ENCODE measurements at regions not wholly inside any gene's neighbourhood (a gene's known extent, or its start where the extent isn't known, plus 50 kb on each side); places are given as distances from the start of the nearest gene placed in this dataset.
A peak's percentile ranks its signal among the peaks of the same experiment; 100 is the strongest.

DNA sequence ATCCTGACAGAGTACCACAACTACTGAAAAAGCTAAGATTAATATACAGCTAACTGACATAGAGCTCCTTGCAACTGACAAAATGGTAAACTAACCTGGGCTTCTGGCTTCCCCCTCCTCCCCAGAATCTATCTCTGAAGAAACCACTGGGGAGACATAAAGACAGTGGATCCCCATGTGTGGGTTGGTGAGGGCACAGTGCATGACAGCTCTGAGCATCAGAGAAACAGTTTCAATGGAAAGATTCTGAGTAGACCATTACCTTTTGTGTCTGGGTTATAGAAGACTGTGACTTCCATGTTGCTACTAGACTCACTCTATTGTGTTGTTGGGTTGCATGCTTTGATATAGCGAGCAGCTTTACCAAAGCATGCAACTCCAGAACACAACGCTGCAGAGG is 247.4 kb downstream of the EFCAB11 start:
- Histone ChIP-seq H3K36me3 (ENCODE audit: control insufficient read depth, insufficient read depth, low read length) (no peaks in the 10 kb centered on the region), H3K27me3 (ENCODE audit: control insufficient read depth, insufficient read depth, low read length) (no peaks in the 10 kb centered on the region), H3K4me3 (ENCODE audit: low read depth, low read length) (no peak overlapping the region)
- DNase-seq (ENCODE audit: low read depth), result no peak
- TF ChIP-seq, protein P1, sequence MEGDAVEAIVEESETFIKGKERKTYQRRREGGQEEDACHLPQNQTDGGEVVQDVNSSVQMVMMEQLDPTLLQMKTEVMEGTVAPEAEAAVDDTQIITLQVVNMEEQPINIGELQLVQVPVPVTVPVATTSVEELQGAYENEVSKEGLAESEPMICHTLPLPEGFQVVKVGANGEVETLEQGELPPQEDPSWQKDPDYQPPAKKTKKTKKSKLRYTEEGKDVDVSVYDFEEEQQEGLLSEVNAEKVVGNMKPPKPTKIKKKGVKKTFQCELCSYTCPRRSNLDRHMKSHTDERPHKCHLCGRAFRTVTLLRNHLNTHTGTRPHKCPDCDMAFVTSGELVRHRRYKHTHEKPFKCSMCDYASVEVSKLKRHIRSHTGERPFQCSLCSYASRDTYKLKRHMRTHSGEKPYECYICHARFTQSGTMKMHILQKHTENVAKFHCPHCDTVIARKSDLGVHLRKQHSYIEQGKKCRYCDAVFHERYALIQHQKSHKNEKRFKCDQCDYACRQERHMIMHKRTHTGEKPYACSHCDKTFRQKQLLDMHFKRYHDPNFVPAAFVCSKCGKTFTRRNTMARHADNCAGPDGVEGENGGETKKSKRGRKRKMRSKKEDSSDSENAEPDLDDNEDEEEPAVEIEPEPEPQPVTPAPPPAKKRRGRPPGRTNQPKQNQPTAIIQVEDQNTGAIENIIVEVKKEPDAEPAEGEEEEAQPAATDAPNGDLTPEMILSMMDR (IDR thresholded peaks at IDR 0.05; ENCODE audit: insufficient read depth, low read depth, low read length), result no peak
- ChIA-PET CTCF (interaction anchor here (1.0 to 1.7 kb wide), 2 partner anchors 9 to 14 kb away, joined by 3 to 6 read pairs; no protein-coding TSS in a partner anchor), POLR2A (no interaction called here)

DNA sequence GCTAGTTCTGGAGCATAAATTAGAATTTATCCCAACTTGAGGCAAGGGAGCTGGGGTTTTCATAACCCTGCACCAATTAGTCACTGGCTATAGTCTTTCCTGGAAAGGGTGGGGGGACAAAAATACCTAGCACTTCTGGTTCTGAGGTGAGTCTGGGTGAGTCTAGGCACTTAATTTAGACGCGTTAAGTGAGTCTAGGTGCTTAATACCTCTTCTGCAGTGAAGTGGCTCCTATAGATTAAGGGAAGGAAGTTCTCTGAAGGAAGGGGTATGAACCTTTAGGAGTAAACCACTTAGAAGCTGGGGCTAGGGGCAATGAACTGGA is 251.7 kb downstream of the EFCAB11 start:
- POLR2A ChIA-PET, result no interaction called here
- CTCF ChIA-PET, result no interaction called here
- Histone ChIP-seq H3K27me3 (ENCODE audit: control insufficient read depth, insufficient read depth, low read length) (no peaks in the 10 kb centered on the region), H3K36me3 (ENCODE audit: control insufficient read depth, insufficient read depth, low read length) (no peaks in the 10 kb centered on the region), H3K4me3 (ENCODE audit: low read depth, low read length) (no peak overlapping the region)
- no peak for DNase-seq (ENCODE audit: low read depth)
- TF ChIP-seq, protein P1 (IDR thresholded peaks at IDR 0.05; ENCODE audit: insufficient read depth, low read depth, low read length), result no peak

DNA sequence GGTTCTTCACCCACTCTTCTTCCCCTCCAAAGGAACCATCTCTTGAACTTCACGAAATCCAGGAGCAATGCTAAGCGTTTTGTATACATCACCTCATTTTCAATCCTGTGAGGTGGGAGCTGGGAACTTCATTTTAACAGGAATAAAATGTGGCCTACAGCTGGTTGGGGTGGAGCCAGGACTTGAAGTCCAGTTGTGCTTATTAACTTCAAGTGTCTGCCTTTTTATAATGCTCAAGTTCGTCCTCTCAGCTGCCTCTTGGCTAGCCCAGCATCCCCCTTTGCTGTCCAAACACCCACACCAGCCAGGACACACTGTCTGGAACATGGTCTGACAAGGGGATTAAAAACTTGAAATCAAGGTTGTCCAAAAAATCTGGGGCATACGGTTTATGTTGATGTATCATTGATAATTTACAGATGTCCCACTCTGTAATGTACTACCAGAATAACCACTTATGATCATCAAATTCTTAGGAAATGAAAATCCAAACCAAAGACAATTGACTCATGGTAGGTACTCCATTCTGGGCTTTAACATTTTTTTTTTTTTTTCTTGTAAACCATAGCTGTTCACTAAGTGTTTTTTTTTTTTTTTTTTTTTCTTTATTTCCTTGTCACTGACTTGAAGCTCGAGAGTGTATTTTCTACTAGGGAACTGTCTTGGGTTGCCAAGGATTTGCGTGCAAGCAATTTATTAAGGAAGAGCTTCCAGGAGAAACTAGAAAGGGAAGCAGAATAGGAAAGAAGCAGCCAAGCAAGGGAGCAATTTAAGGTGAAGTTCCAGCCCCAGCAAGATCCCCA is 252.3 kb downstream of the EFCAB11 start:
- POLR2A ChIA-PET, result no interaction called here

DNA sequence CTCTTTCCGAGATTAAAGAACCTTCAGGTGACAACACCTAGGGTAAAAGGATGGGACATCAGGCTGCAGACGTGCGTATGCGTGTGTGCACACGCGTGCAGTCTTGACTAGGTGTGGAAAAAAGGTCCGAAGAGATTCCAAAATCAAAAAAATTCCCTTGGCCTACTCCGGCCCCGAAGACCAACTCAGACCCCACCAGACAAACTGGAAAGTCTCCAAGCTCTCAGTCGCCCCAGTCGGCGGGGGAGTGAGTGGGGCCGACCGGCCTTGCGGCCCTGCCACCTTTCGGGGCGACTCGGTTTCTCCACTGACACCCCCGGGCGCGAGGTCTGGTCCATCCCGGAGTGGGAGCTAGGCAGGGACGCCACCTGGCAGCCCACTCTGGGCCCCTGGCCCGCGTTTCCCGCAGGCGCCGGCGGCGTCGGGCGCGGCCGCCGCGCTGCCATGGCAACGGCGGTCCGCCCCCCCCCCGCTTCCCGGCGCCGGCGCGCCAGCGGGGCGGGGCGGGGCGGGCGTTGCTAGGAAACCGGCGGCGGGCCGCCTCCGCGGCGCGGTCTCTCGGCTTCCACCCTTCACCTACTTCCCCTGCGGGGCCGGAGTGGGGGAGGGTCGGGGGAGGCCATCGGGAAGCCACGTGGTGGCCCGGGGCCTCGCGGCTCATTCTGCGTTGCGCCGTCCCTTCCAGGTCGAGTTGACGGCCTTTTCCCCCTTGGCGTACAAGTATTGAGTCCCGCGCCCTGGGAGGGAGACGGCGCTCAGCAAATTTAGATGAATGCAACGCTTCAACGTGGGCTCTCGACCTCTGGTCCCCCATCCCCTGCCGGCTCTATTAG is 253.1 kb downstream of the EFCAB11 start:
- POLR2A ChIA-PET, result no interaction called here
- H3K36me3 ChIP-seq (ENCODE audit: control insufficient read depth, insufficient read depth, low read length), result no peaks in the 10 kb centered on the region
- CTCF ChIA-PET, result interaction anchor here (0.7 to 1.4 kb wide), 3 partner anchors 21 to 661 kb away, joined by 3 to 7 read pairs (median 3); no protein-coding TSS in a partner anchor
- H3K27me3 ChIP-seq (ENCODE audit: control insufficient read depth, insufficient read depth, low read length), result no peaks in the 10 kb centered on the region
- TF ChIP-seq, protein P1 (IDR thresholded peaks at IDR 0.05; ENCODE audit: insufficient read depth, low read depth, low read length), result no peak
- no peak for DNase-seq (ENCODE audit: low read depth)
- H3K4me3 ChIP-seq (ENCODE audit: low read depth, low read length), result peak overlapping the region; percentile 56

More for the DNA sequence above, 252.3 kb downstream of the EFCAB11 start:
- Histone ChIP-seq H3K4me3 (ENCODE audit: low read depth, low read length) (peak overlapping the region; percentile 56), H3K36me3 (ENCODE audit: control insufficient read depth, insufficient read depth, low read length) (no peaks in the 10 kb centered on the region), H3K27me3 (ENCODE audit: control insufficient read depth, insufficient read depth, low read length) (no peaks in the 10 kb centered on the region)
- CTCF ChIA-PET, result interaction anchor here (1.0 kb wide), 1 partner anchor 661 kb away, joined by 3 read pairs; no protein-coding TSS in a partner anchor
- DNase-seq (ENCODE audit: low read depth), result peak; percentile 57
- TF ChIP-seq, protein P1 (IDR thresholded peaks at IDR 0.05; ENCODE audit: insufficient read depth, low read depth, low read length), result no peak

DNA sequence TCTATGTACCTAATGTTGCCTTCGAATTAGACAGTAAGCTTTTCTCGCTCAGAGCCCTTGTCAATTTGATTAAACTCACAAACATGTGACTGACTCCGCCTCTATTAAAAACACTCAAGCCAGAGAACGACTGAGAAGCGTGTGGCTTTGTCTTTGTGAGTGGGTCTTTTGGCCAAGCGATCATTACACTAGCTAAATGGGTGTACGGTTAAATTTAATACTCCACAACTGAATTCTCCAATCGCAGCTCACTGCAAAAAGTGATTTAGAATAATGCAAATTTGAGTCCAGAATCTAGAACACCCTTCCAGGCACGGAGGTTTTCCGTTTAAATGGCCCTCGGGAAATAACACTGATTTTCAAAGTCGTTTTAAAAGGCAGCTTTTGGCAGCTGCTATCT is 253.7 kb downstream of the EFCAB11 start:
- POLR2A ChIA-PET, result no interaction called here
- CTCF ChIA-PET, result interaction anchor here (0.7 to 1.4 kb wide), 2 partner anchors 20 to 52 kb away, joined by 3 to 7 read pairs; no protein-coding TSS in a partner anchor
- DNase-seq (ENCODE audit: low read depth), result no peak
- peak overlapping the region; percentile 56; the same call in 1 of the 2 replicates for H3K4me3 ChIP-seq (ENCODE audit: low read depth, low read length)
- TF ChIP-seq, protein P1 (IDR thresholded peaks at IDR 0.05; ENCODE audit: insufficient read depth, low read depth, low read length), result no peak
- H3K27me3 ChIP-seq (ENCODE audit: control insufficient read depth, insufficient read depth, low read length), result no peaks in the 10 kb centered on the region
- H3K36me3 ChIP-seq (ENCODE audit: control insufficient read depth, insufficient read depth, low read length), result no peaks in the 10 kb centered on the region
